ENCODE measurements at regions not wholly inside any gene's neighbourhood (a gene's known extent, or its start where the extent isn't known, plus 50 kb on each side); places are given as distances from the start of the nearest gene placed in this dataset.
"Not testable (repeated sequence)": the region's sequence is repeated elsewhere in the genome, so short reads cannot be mapped to it uniquely, and the experiment has no call there.

GRCh38 chr5:124871303-124871702 lies 124.9 kb upstream of the ZNF608 start:
- DNase-seq (ENCODE audit: low spot score): no peak

- no peak for DNase-seq (ENCODE audit: low spot score)
Measured at GRCh38 chr5:124872086-124872485, 125.6 kb upstream of the ZNF608 start.

GRCh38 chr5:124872615-124873014 lies 126.2 kb upstream of the ZNF608 start:
- no peak for DNase-seq (ENCODE audit: low spot score)

GRCh38 chr5:124873188-124873587 lies 126.7 kb upstream of the ZNF608 start:
- DNase-seq (ENCODE audit: low spot score): no peak

GRCh38 chr5:124873713-124874112 lies 127.3 kb upstream of the ZNF608 start:
- no peak for DNase-seq (ENCODE audit: low spot score)

GRCh38 chr5:124876566-124876965 lies 130.1 kb upstream of the ZNF608 start:
- no peak for DNase-seq (ENCODE audit: low spot score)

GRCh38 chr5:124876983-124877382 lies 130.5 kb upstream of the ZNF608 start:
- DNase-seq (ENCODE audit: low spot score): no peak

- no peak for DNase-seq (ENCODE audit: low spot score)
Measured at GRCh38 chr5:124877501-124878146, 131.2 kb upstream of the ZNF608 start.

GRCh38 chr5:124878583-124879342 lies 132.3 kb upstream of the ZNF608 start:
- no peak for DNase-seq (ENCODE audit: low spot score)

- no peak for DNase-seq (ENCODE audit: low spot score)
Measured at GRCh38 chr5:124880903-124881697, 134.7 kb upstream of the ZNF608 start.

- no peak for DNase-seq (ENCODE audit: low spot score)
Measured at GRCh38 chr5:124883681-124884080, 137.2 kb upstream of the ZNF608 start.

- DNase-seq (ENCODE audit: low spot score): no peak
Measured at GRCh38 chr5:124884114-124884513, 137.7 kb upstream of the ZNF608 start.

GRCh38 chr5:124885490-124885889 lies 139.1 kb upstream of the ZNF608 start:
- no peak for DNase-seq (ENCODE audit: low spot score)

GRCh38 chr5:124887223-124887622 lies 140.8 kb upstream of the ZNF608 start:
- no peak for DNase-seq (ENCODE audit: low spot score)

GRCh38 chr5:124888050-124888506 lies 141.6 kb upstream of the ZNF608 start:
- DNase-seq (ENCODE audit: low spot score): no peak

GRCh38 chr5:124888622-124889485 lies 142.4 kb upstream of the ZNF608 start:
- no peak for DNase-seq (ENCODE audit: low spot score)

GRCh38 chr5:124889486-124889825 lies 143.0 kb upstream of the ZNF608 start:
- DNase-seq (ENCODE audit: low spot score): no peak

GRCh38 chr5:124889850-124890249 lies 143.4 kb upstream of the ZNF608 start:
- DNase-seq (ENCODE audit: low spot score): no peak

- DNase-seq (ENCODE audit: low spot score): not testable (repeated sequence)
Measured at GRCh38 chr5:124890442-124890841, 144.0 kb upstream of the ZNF608 start.

GRCh38 chr5:124891179-124891578 lies 144.7 kb upstream of the ZNF608 start:
- DNase-seq (ENCODE audit: low spot score): no peak

- no peak for DNase-seq (ENCODE audit: low spot score)
Measured at GRCh38 chr5:124892185-124892848, 145.9 kb upstream of the ZNF608 start.
